Osteoblast (primary cell): ENCODE measurements at regions not wholly inside any gene's neighbourhood (a gene's known extent, or its start where the extent isn't known, plus 50 kb on each side); places are given as distances from the start of the nearest gene placed in this dataset.
A peak's percentile ranks its signal among the peaks of the same experiment; 100 is the strongest.

Experiments
- DNase-seq: peaks from one replicate; pipeline ENCODE4 v3.0.0; 2011; ENCODE audit warnings: low spot score, mixed read lengths; ENCODE audit not compliant: insufficient read length; ENCODE audit errors: missing footprints
- H2AFZ ChIP-seq: 2 replicates; pipeline ENCODE4 v1.6.0; 2011; ENCODE audit warnings: mild to moderate bottlenecking, low read length
- H3K27ac ChIP-seq: 2 replicates; pipeline ENCODE4 v1.5.1; 2011; ENCODE audit warnings: mild to moderate bottlenecking, low read depth, low read length, moderate library complexity
- H3K27me3 ChIP-seq: 2 replicates; pipeline ENCODE4 v1.6.0; 2012; ENCODE audit warnings: mild to moderate bottlenecking, control low read depth, inconsistent platforms, low read length, moderate library complexity; ENCODE audit not compliant: insufficient read depth
- H3K36me3 ChIP-seq: 2 replicates; pipeline ENCODE4 v1.5.1; 2011; ENCODE audit warnings: mild to moderate bottlenecking, low read length, control low read depth, moderate library complexity; ENCODE audit not compliant: insufficient read depth
- H3K4me1 ChIP-seq: 2 replicates; pipeline ENCODE4 v1.5.1; 2011; ENCODE audit warnings: mild to moderate bottlenecking, low read length, control low read depth, moderate library complexity; ENCODE audit not compliant: insufficient read depth
- H3K4me2 ChIP-seq: 2 replicates; pipeline ENCODE4 v1.6.0; 2011; ENCODE audit warnings: mild to moderate bottlenecking, low read length; ENCODE audit not compliant: insufficient read depth
- H3K4me3 ChIP-seq: fragments of 200-600 bp; sonication (generic); 3 replicates; pipeline ENCODE4 v1.5.1; 2012; ENCODE audit warnings: mild to moderate bottlenecking, low read length, inconsistent platforms; ENCODE audit not compliant: insufficient read depth
- H3K79me2 ChIP-seq: 2 replicates; pipeline ENCODE4 v1.6.0; 2012; ENCODE audit warnings: mild to moderate bottlenecking, low read length, control low read depth, inconsistent platforms; ENCODE audit not compliant: insufficient read depth
- H3K9me3 ChIP-seq: 2 replicates; pipeline ENCODE4 v1.5.1; 2011; ENCODE audit warnings: low read depth, low read length, control low read depth
- H4K20me1 ChIP-seq: 2 replicates; pipeline ENCODE4 v1.6.0; 2012; ENCODE audit warnings: mild to moderate bottlenecking, low read length, control low read depth; ENCODE audit not compliant: insufficient read depth
- TF ChIP-seq, protein P1 (sequence below): IDR thresholded peaks from 2 replicates; pipeline ENCODE4 v1.5.1; 2011; ENCODE audit warnings: mild to moderate bottlenecking, low read depth, low read length, moderate library complexity; ENCODE audit errors: extremely low read depth

DNA sequence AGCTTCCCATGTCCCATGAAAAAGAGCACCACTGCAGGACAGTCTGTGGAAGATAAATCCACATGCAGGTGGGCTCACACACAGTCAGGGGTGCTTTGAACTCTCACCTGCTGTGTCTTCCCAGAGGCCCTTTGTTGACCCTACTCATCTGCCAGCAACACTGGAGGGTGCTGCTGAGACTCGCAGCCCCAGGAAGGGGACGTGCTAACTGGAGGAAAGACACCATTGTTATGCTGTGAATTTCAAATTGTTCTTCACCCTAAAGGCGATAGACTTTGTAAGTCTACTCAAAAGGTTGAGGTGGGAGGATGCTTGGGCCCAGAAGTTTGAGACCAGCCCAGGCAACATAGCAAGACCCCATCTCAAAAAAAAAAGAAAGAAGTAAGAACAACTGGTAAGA, 107.3 kb upstream of the SERP2 start:
- no peaks in the 10 kb centered on the region for H3K27me3 ChIP-seq
- H4K20me1 ChIP-seq = no peaks in the 10 kb centered on the region
- no peak overlapping the region for H3K4me3 ChIP-seq
- no peak overlapping the region for H3K4me2 ChIP-seq
- H2AFZ ChIP-seq = no peak overlapping the region
- H3K4me1 ChIP-seq = peaks cover 31% of the 10 kb centered on the region
- no peaks in the 10 kb centered on the region for H3K36me3 ChIP-seq
- no peak for DNase-seq
- TF ChIP-seq, protein P1, sequence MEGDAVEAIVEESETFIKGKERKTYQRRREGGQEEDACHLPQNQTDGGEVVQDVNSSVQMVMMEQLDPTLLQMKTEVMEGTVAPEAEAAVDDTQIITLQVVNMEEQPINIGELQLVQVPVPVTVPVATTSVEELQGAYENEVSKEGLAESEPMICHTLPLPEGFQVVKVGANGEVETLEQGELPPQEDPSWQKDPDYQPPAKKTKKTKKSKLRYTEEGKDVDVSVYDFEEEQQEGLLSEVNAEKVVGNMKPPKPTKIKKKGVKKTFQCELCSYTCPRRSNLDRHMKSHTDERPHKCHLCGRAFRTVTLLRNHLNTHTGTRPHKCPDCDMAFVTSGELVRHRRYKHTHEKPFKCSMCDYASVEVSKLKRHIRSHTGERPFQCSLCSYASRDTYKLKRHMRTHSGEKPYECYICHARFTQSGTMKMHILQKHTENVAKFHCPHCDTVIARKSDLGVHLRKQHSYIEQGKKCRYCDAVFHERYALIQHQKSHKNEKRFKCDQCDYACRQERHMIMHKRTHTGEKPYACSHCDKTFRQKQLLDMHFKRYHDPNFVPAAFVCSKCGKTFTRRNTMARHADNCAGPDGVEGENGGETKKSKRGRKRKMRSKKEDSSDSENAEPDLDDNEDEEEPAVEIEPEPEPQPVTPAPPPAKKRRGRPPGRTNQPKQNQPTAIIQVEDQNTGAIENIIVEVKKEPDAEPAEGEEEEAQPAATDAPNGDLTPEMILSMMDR = no peak
- H3K79me2 ChIP-seq = no peaks in the 10 kb centered on the region
- no peak overlapping the region for H3K27ac ChIP-seq
- no peaks in the 10 kb centered on the region for H3K9me3 ChIP-seq

DNA sequence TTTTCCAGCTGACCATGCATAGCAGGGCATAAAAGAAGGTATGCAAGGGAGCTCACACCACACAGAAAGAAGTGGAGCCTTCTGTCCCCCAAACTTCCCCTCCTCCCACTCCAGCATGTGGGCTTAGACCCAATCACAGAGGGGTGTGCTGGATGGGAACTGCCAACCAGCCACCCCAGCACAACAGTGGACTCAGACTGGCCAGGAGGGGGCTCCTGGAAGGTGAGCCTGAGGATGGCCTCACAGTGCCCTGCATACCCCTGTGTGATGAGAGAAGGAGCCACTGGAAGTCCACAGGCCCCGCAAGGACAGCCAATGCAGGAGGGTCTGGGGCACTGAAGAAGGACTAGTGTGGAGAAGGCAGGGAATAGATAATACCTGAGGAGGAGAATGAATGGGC, 106.9 kb upstream of the SERP2 start:
- no peak overlapping the region for H3K4me2 ChIP-seq
- no peak for DNase-seq

DNA sequence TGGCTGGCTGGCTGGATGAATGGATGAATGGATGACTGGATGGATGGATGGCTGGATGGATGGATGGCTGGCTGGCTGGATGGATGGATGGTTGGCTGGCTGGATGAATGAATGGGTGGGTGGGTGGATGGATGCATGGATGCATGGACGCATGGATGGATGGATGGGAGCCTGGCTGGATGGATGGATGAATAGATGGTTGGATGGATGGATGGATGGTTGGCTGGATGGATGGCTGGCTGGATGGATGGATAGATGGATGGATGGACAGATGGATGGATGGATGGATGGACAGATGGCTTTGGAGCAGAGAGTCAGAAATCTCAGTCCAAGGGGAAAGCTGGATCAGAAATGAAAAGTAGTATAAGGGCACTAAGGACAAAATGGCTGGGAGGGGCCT, 106.4 kb upstream of the SERP2 start:
- TF ChIP-seq, protein P1 = no peak
- Histone ChIP-seq H3K27ac (peak overlapping the region; percentile 75), H2AFZ (no peak overlapping the region), H3K27me3 (no peaks in the 10 kb centered on the region), H3K4me1 (peaks cover 40% of the 10 kb centered on the region), H3K79me2 (no peaks in the 10 kb centered on the region), H3K36me3 (no peaks in the 10 kb centered on the region), H4K20me1 (no peaks in the 10 kb centered on the region), H3K4me2 (no peak overlapping the region), H3K4me3 (no peak overlapping the region), H3K9me3 (no peaks in the 10 kb centered on the region)
- no peak for DNase-seq

More for the DNA sequence above, 106.9 kb upstream of the SERP2 start:
- Histone ChIP-seq H3K27me3 (no peaks in the 10 kb centered on the region), H3K79me2 (no peaks in the 10 kb centered on the region), H4K20me1 (no peaks in the 10 kb centered on the region), H3K27ac (no peak overlapping the region), H2AFZ (no peak overlapping the region), H3K36me3 (no peaks in the 10 kb centered on the region), H3K4me1 (peaks cover 36% of the 10 kb centered on the region), H3K9me3 (no peaks in the 10 kb centered on the region), H3K4me3 (no peak overlapping the region)
- TF ChIP-seq, protein P1 = no peak

DNA sequence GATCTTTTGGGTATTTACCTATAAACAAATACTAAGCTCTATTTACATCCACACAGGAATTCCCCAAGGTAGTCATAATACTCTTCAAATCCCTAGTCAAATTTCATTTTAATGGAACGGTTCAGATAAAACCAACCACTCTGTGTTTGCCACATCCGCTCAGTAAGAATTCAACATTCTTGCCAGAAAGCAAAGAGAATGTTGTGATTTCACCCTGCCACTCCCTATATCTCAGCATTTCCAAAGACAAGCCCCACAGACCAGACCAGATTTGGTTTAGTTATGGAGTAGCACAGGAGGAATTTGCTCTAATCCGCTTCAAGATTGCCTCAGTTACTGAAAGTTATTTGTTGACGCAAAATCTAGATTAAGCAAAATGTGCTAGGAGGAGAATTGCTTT, 105.6 kb upstream of the SERP2 start:
- peak; percentile 91 for DNase-seq
- no peak overlapping the region for H2AFZ ChIP-seq
- TF ChIP-seq, protein P1 = no peak
- H3K36me3 ChIP-seq = no peaks in the 10 kb centered on the region
- H3K27ac ChIP-seq = peak overlapping the region; percentile 75
- peak overlapping the region; percentile 21 for H3K4me2 ChIP-seq
- H3K4me3 ChIP-seq = no peak overlapping the region
- no peaks in the 10 kb centered on the region for H3K27me3 ChIP-seq
- no peaks in the 10 kb centered on the region for H3K9me3 ChIP-seq
- no peaks in the 10 kb centered on the region for H3K79me2 ChIP-seq
- no peaks in the 10 kb centered on the region for H4K20me1 ChIP-seq
- H3K4me1 ChIP-seq = peaks cover 48% of the 10 kb centered on the region
